CD14-positive monocyte (primary cell): ENCODE measurements at regions not wholly inside any gene's neighbourhood (a gene's known extent, or its start where the extent isn't known, plus 50 kb on each side); places are given as distances from the start of the nearest gene placed in this dataset.

Source experiments
- DNase-seq, 3 donors: peaks; one replicate each; pipeline ENCODE4 v3.0.0-alpha.2; 2011 to 2022
- H2AFZ ChIP-seq: 2 replicates; pipeline ENCODE4 v1.6.0; 2012; ENCODE audit warnings: mild to moderate bottlenecking, low read depth, low read length, inconsistent platforms; ENCODE audit not compliant: insufficient read depth, poor library complexity, severe bottlenecking
- H3K27ac ChIP-seq, 2 donors: 1 replicate in 1 of 2; 2 replicates in 1 of 2; pipeline ENCODE4 v1.5.1; 2012 to 2013; ENCODE audit warnings: low read length in 2 of 2, control low read depth in 1 of 2, inconsistent platforms in 1 of 2, low read depth in 1 of 2, mild to moderate bottlenecking in 1 of 2
- H3K27me3 ChIP-seq, 2 donors: one replicate each; pipeline versions ENCODE4 v1.6.0 to v1.6.1; 2011 to 2013; ENCODE audit warnings: low read length in 2 of 2; ENCODE audit not compliant: control insufficient read depth in 2 of 2, insufficient read depth in 2 of 2
- H3K36me3 ChIP-seq, 2 donors: replicated peaks in 1 of 2; 1 replicate in 1 of 2; 2 replicates in 1 of 2; pipeline versions ENCODE4 v1.5.1 to v1.6.1; 2012 to 2013; ENCODE audit warnings: low read length in 2 of 2, control low read depth in 1 of 2, inconsistent platforms in 1 of 2, mild to moderate bottlenecking in 1 of 2; ENCODE audit not compliant: insufficient read depth in 2 of 2, control insufficient read depth in 1 of 2
- H3K4me1 ChIP-seq, 2 donors: 1 replicate in 1 of 2; 2 replicates in 1 of 2; pipeline versions ENCODE4 v1.5.1 to v1.6.1; 2012 to 2013; ENCODE audit warnings: low read length in 2 of 2, control low read depth in 1 of 2, inconsistent platforms in 1 of 2, mild to moderate bottlenecking in 1 of 2, moderate library complexity in 1 of 2; ENCODE audit not compliant: insufficient read depth in 2 of 2, control insufficient read depth in 1 of 2
- H3K4me2 ChIP-seq: replicated peaks from 2 replicates; pipeline ENCODE3; 2012; ENCODE audit warnings: low read length, moderate library complexity, mild to moderate bottlenecking; ENCODE audit not compliant: poor library complexity, severe bottlenecking; ENCODE audit errors: extremely low read depth
- H3K4me3 ChIP-seq, 3 experiments: fragments of 200-600 bp in 1 of 3; sonication (generic) in 1 of 3; replicated peaks in 1 of 3; 1 replicate in 2 of 3; 2 replicates in 1 of 3; pipeline ENCODE4 v1.5.1; 2011 to 2013; ENCODE audit warnings: low read length in 3 of 3, mild to moderate bottlenecking in 3 of 3, control low read depth in 2 of 3, low read depth in 2 of 3, inconsistent platforms in 1 of 3, moderate library complexity in 1 of 3
- H3K79me2 ChIP-seq: 2 replicates; pipeline ENCODE4 v1.6.0; 2012; ENCODE audit warnings: mild to moderate bottlenecking, control low read depth, inconsistent platforms, low read length, moderate library complexity; ENCODE audit not compliant: insufficient read depth
- H3K9ac ChIP-seq: 2 replicates; pipeline ENCODE4 v1.6.0; 2017; ENCODE audit warnings: low read length, mild to moderate bottlenecking; ENCODE audit not compliant: insufficient read depth, poor library complexity, severe bottlenecking
- H3K9me3 ChIP-seq, 2 donors: replicated peaks in 1 of 2; 1 replicate in 1 of 2; 2 replicates in 1 of 2; pipeline versions ENCODE4 v1.5.1 to v1.6.1; 2012 to 2013; ENCODE audit warnings: low read length in 2 of 2, control low read depth in 1 of 2; ENCODE audit not compliant: control insufficient read depth in 1 of 2, insufficient read depth in 1 of 2
- H4K20me1 ChIP-seq: 2 replicates; pipeline ENCODE4 v1.6.0; 2012; ENCODE audit warnings: mild to moderate bottlenecking, low read length, control low read depth, moderate library complexity; ENCODE audit not compliant: insufficient read depth
- H3K27ac Mint-ChIP-seq, 7 donors: one replicate each; pipeline ENCODE4 v1.8.0; 2020; ENCODE audit warnings: mild to moderate bottlenecking in 7 of 7, mixed read lengths in 7 of 7, moderate library complexity in 6 of 7, inconsistent platforms in 2 of 7
- H3K27me3 Mint-ChIP-seq, 3 donors: one replicate each; pipeline ENCODE4 v1.8.0; 2021 to 2022; ENCODE audit warnings: low read depth in 3 of 3, mild to moderate bottlenecking in 3 of 3, mixed read lengths in 3 of 3, moderate library complexity in 3 of 3, inconsistent platforms in 1 of 3
- H3K36me3 Mint-ChIP-seq, 2 donors: one replicate each; pipeline ENCODE4 v1.8.0; 2020; ENCODE audit warnings: mixed read lengths in 2 of 2, inconsistent platforms in 1 of 2, mild to moderate bottlenecking in 1 of 2
- H3K4me1 Mint-ChIP-seq: one replicate; pipeline ENCODE4 v1.8.0; 2020; ENCODE audit warnings: mild to moderate bottlenecking, mixed read lengths
- H3K4me3 Mint-ChIP-seq, 2 donors: one replicate each; pipeline ENCODE4 v1.8.0; 2020; ENCODE audit warnings: mild to moderate bottlenecking in 2 of 2, mixed read lengths in 2 of 2, moderate library complexity in 1 of 2
- H3K9me3 Mint-ChIP-seq, 7 donors: one replicate each; pipeline ENCODE4 v1.8.0; 2020 to 2022; ENCODE audit warnings: mixed read lengths in 7 of 7, mild to moderate bottlenecking in 6 of 7, moderate library complexity in 6 of 7, inconsistent platforms in 2 of 7
- WGBS: methylation state at CpG from one replicate; pipeline ENCODE4 v1.1.5; 2013; ENCODE audit warnings: missing lambda C conversion rate; ENCODE audit not compliant: insufficient coverage; 5-methylcytosine and 5-hydroxymethylcytosine counted together
- intact Hi-C, 2 donors: fragments of 100-400 bp; cut with micrococcal nuclease; formaldehyde crosslinking; loops; one replicate each; pipeline versions ENCODE4 v1.15.0 to v1.15.1; 2023
- TF ChIP-seq, protein P1 (sequence below): fragments of 200-600 bp; IDR thresholded peaks from one replicate; pipeline ENCODE4 v1.8.0; 2022; ENCODE audit warnings: antibody characterized with exemption, mild to moderate bottlenecking

DNA sequence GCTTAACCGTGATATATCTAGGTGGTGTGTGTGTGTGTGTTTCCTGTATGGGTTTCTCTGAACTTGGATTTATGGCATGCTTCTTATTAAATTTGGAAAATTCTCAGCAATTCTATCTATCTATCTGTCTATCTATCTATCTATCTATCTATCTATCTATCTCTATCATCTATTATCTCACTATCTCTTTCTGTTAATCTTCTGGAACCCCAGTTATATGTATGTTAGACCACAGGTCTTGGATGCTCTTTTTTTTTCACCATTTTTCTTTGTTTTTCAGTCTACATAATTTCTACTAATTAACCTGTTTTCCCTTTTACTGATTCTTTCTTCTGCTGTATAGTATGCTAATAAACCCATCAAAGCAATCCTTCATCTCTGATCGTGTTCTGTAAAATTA is 538.0 kb downstream of the PTPRU start:
- Histone ChIP-seq H3K4me1 (no peaks in the 10 kb centered on the region), H3K4me3 (no peak overlapping the region), H4K20me1 (no peaks in the 10 kb centered on the region), H3K27me3 (peaks cover 0 to 3% of the 10 kb centered on the region in 2 donors), H3K36me3 (no peaks in the 10 kb centered on the region), H3K9me3 (no peaks in the 10 kb centered on the region), H3K9ac (no peak overlapping the region), H2AFZ (no peak overlapping the region), H3K4me2 (no peak overlapping the region), H3K27ac (no peak overlapping the region), H3K79me2 (no peaks in the 10 kb centered on the region)
- H3K27ac Mint-ChIP-seq: no peak overlapping the region
- H3K9me3 Mint-ChIP-seq: peaks cover 2 to 7% (median 4%) of the 10 kb centered on the region in 7 donors
- no peaks in the 10 kb centered on the region for H3K36me3 Mint-ChIP-seq
- no peak overlapping the region for H3K4me3 Mint-ChIP-seq
- H3K27me3 Mint-ChIP-seq: peaks cover 4 to 8% (median 4%) of the 10 kb centered on the region in 3 donors
- TF ChIP-seq, protein P1, sequence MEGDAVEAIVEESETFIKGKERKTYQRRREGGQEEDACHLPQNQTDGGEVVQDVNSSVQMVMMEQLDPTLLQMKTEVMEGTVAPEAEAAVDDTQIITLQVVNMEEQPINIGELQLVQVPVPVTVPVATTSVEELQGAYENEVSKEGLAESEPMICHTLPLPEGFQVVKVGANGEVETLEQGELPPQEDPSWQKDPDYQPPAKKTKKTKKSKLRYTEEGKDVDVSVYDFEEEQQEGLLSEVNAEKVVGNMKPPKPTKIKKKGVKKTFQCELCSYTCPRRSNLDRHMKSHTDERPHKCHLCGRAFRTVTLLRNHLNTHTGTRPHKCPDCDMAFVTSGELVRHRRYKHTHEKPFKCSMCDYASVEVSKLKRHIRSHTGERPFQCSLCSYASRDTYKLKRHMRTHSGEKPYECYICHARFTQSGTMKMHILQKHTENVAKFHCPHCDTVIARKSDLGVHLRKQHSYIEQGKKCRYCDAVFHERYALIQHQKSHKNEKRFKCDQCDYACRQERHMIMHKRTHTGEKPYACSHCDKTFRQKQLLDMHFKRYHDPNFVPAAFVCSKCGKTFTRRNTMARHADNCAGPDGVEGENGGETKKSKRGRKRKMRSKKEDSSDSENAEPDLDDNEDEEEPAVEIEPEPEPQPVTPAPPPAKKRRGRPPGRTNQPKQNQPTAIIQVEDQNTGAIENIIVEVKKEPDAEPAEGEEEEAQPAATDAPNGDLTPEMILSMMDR: no peak
- DNase-seq: no peak
- no peaks in the 10 kb centered on the region for H3K4me1 Mint-ChIP-seq
- WGBS: no CpG with 5 or more reads among the region's 2 CpGs
- intact Hi-C loops: no loop called here

DNA sequence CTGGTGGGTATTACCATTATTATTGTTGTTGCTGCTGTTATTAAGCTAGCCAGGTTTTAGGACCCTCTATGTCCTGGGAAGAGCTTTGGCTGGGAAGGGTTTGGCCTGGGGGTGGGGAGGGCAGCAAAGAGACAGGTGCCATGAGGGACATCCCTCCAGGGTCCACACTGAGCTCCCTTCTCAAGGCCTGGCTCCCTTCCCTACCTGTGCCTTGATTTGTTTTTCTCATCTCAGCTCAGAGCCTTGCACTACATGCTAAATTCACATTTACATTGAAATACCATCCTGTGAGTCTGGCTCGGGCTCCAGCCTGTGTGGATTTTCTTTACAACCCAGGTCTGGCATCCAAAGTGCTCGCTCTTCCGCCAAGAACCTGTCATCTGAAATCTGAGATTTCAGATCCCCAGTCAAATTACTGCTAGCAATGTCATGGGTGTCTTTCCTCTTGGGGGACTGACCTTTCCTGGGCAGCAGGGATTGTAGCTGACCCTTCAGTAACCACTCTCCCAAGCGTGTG is 536.3 kb downstream of the PTPRU start:
- H3K9ac ChIP-seq: no peak overlapping the region
- no peak overlapping the region for H3K4me2 ChIP-seq
- H3K79me2 ChIP-seq: no peaks in the 10 kb centered on the region
- H3K27me3 Mint-ChIP-seq: peaks cover 4 to 12% (median 6%) of the 10 kb centered on the region in 3 donors
- no peak overlapping the region for H3K27ac Mint-ChIP-seq
- no peak for DNase-seq
- no peak overlapping the region for H3K4me3 ChIP-seq
- H2AFZ ChIP-seq: no peak overlapping the region
- H4K20me1 ChIP-seq: no peaks in the 10 kb centered on the region
- no peaks in the 10 kb centered on the region for H3K36me3 Mint-ChIP-seq
- WGBS: no CpG with 5 or more reads among the region's 4 CpGs
- H3K4me1 ChIP-seq: no peaks in the 10 kb centered on the region
- H3K9me3 ChIP-seq: no peaks in the 10 kb centered on the region
- peaks cover 2 to 7% (median 4%) of the 10 kb centered on the region in 7 donors for H3K9me3 Mint-ChIP-seq
- H3K4me1 Mint-ChIP-seq: no peaks in the 10 kb centered on the region
- H3K36me3 ChIP-seq: no peaks in the 10 kb centered on the region
- H3K27me3 ChIP-seq: peaks cover 0 to 7% of the 10 kb centered on the region in 2 donors
- H3K27ac ChIP-seq: no peak overlapping the region
- H3K4me3 Mint-ChIP-seq: no peak overlapping the region
- intact Hi-C loops: no loop called here
- TF ChIP-seq, protein P1: no peak
